Medulla oblongata (tissue), 1 donor: ENCODE measurements at regions not wholly inside any gene's neighbourhood (a gene's known extent, or its start where the extent isn't known, plus 50 kb on each side); places are given as distances from the start of the nearest gene placed in this dataset.

Experiments used
- DNase-seq: peaks from one replicate; pipeline ENCODE4 v3.0.0-alpha.2; 2015; ENCODE audit errors: extremely low spot score

- no peak for DNase-seq
Observed at GRCh38 chr5:175109058-175109755, 334.8 kb downstream of the DRD1 start.

DNA sequence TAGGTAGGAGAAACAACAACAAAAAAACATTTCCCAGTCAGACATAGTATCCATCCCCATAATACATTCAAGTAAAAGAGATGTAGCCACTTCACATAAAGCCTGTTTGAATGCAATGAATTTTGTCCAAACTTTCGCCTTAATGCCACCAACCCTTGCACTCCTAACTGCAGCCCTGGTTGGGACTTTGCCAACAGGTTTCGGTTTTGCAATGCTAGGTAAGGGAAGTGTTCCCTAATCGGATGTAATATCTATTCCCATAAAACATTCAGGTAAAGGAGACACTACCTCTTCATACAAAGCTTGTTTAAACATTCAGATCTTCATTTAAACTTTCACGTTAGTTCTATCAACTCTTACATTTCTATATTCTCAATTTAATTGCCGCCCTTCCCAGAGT lies 336.1 kb downstream of the DRD1 start:
- DNase-seq: no peak

DNA sequence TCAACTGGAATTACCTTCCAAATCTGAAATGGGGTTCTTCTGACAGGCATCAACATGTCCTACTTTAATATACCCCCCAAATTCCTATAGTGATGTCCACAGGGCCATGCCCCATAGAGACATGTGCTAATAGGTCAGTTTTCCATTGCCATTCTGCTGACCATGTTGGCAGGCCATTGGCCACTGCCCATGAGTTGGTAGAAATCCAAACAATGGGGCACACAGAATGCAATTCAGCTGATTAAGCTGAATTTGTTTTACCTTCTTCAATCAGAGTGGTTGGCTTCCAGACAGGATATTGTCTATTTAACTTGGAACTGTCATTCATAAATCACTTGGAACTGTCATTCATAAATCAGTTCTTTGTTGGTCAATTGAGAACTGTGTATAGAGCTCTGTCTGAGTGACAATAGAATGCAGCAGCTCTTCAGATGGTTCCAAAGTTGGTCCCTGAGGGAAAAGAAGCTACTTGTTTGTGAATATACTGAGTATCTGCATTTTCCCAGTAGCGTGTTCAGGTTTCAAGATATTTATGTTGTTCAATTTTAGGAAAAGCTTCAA lies 336.9 kb downstream of the DRD1 start:
- no peak for DNase-seq

- no peak for DNase-seq
Observed at GRCh38 chr5:175104677-175105076, 339.3 kb downstream of the DRD1 start.

DNA sequence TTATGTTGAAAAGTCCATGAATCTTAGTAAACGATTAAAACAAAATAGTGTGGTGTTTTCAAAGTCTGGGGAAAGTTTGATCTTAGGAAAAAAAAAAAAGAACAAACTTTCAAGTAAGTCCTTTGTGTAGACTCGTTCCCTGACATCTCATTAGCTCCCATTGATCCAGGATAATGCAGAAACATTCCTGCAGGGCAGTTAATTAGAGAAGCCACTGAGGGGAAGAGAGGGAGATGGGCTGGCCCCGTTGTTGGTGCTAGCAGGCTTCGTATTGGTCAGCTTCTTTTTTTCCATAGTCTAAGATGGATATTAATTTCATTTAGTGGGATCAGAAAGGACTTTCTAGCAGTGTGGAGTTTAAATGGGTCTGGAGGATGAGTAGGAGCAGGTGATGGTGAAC lies 340.2 kb downstream of the DRD1 start:
- no peak for DNase-seq

DNA sequence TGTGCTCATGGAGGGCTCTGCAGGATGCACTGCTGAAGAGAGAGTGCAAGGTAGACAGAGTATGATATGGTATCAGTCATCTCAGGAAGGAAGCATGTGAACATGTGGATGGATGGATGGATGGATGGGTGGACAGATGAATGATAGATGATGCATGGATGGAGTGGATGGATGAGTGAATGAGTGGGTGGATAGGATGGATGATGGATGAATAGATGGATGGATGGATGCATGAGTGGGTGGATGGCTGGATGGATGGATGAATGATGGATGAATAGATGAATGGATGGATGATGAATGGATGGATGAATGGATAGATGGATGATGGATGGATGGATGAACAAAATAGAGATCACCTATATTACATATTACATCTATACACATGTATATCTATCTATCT lies 341.3 kb downstream of the DRD1 start:
- no peak for DNase-seq

DNA sequence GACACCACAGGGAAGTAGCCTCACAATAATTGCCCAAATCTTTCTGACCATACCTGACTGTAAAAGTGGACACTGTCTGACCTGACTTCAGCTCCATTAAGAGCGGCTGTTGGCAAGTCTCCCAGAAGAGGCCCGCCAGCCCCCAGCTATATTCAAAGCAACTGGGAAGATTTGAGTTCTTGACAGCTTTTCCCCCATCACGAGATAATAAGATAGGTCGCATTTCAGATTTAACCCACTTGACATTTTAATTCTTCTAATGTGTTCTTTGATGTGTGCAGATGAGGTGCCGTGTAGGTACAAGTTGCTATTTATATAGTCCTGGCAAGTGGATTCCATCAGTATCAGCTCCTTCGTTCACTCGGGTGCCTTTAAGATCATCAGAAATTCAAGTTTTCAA lies 345.7 kb downstream of the DRD1 start:
- DNase-seq: no peak

- no peak for DNase-seq
Observed at GRCh38 chr5:175096469-175097165, 347.4 kb downstream of the DRD1 start.

- DNase-seq: no peak
Observed at GRCh38 chr5:175094461-175094860, 349.5 kb downstream of the DRD1 start.

DNA sequence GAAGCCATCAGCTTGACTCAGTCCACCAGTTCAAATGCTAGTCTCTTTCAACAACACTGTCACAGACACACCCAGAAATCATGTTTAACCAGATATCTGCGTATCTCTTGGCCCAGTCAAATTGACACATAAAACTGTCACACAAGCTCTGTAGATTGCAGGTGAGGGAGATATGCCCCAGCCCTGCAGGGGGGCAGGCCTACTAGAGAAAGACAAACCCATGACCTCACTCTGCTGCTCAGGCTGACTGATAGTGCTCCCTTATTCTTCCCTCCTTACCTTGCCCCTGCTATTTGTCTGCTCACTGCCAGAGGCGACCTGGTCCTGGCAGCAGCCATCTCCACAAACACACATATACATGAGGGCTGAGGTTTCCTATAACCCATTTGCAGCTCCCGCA lies 351.3 kb downstream of the DRD1 start:
- DNase-seq: no peak

GRCh38 chr5:175088963-175089362 lies 355.0 kb downstream of the DRD1 start:
- no peak for DNase-seq

DNA sequence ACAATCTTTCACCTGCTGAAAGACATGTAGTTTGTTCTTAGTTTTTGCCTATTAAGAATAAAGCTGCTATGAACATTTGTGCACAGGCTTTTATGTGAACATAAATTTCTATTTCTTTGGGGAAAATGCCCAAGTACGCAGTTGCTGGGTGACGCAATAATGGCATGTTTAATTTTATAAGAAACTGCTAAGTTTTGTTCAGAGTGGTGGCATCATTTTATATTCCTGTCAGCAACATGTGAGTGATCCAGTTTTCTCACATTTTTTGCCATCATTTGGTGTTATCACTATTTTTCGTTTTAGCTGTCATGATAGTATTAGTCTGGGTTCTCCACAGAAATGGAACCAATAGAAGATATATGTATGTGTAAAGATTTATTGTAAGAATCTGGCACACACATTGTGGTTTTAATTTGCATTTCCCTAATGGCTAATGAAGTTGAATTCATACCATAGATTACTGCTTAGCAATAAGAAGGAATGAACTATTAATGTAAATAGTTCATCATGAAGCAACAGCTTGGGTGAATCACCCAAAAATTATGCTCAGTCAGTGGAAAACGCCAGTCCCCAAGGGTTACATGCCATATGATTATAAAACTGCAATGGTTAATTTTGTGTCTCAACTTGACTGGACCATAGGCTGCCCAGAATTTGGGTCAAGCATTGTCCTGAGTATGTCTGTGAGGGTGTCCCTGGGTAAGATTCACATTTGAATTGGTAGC lies 358.6 kb downstream of the MSX2 start:
- DNase-seq: no peak

DNA sequence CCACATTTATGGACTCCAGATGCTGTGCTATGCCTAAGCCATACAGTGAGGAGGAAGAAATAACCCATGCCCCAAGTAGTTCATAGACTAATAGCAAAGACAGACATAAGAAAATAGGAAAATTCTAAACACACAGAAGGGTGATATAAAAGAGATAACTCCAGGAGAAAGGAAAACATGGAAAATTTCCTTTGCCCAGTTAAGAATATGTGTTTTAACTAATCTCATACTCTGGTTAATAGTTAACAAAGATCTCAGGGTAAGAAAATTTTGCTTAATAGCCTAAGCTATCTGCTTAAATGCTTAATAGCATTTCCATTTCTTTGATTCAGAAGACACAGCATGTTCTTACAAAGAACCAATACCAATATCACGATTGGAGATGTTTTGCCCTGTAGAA lies 358.0 kb downstream of the MSX2 start:
- no peak for DNase-seq

DNA sequence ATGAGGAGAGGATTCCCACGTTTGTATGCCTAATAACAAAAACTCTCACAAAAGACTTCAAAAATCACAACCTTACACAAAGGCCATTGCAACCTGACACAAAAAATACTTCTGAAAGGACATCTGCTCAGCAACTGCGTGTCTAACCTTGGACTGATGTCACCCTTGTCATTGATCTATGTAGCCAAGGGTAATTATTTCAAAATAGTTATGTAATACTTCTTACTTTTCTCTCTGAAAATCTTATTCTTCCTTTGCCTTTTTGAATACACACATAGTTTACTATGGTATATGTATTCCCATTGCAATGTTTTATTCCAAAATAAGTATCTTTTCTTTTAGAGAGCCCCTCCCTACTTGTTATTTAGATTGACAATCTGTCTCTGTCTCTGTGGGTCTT lies 355.3 kb downstream of the MSX2 start:
- DNase-seq: no peak

DNA sequence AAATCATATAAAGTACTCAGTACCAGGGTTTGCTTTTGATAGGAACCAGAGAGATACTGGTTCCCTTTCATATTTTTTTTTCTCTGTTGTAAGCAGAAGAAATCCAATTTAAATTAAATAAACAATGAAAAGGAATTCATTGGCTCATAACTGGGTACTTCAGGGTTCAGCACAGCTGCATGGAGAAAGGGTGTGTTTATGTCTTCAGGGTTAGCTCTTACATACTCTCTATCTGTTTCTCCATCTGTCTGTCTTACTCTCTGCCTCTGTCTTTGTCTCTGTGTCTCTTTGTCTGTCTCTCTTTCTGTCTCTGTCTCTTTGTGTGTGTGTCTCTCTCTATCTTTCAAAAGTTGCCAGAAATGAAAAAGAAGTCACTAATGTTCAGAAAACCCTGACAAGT lies 345.9 kb downstream of the MSX2 start:
- no peak for DNase-seq

- no peak for DNase-seq
Observed at GRCh38 chr5:175060257-175060656, 335.9 kb downstream of the MSX2 start.

DNA sequence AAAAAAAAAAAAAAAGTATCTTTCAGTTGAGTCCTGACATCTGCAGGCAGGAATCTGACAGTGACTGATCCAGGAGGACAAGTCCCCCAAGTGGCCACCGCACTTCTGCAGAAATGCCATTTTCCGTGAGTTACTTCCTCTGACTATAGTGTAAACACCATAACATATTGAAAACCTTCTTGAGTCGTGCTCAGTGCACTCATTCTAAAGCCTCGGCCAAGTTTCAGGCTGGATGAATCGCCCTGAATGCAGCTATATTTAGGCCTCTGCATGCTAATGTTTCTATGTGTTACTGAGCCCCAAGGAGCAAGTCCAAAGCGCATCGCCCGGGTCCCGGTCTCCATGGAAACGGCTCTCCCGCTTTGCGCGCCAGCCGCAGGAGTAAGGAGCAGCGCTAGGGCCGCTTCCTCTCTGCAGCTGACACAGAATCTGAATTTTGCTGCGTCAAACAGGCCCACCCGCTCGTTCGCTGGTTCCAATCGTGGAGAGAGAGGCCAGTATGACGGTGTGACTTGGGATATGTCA lies 335.4 kb downstream of the MSX2 start:
- DNase-seq: peak; percentile 68

- no peak for DNase-seq
Observed at GRCh38 chr5:175056831-175057230, 332.4 kb downstream of the MSX2 start.

DNA sequence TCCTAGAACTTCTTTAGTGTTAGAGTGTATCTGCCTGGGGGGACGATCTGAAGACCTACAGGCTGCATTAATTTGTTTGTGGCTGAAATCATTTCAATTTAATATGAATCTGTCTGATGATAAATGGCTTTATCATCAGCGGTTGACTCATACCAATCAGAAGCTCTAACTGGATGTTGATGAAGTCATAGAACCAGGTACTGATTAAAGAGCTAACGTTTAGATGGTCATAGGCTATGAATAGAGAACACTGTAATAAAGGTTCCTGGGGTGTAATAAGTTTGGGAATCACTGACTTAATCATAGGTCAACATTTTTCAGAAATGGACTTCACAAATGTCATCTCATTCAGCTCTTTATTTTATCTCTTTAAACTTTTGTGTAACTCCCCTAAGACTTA lies 329.9 kb downstream of the MSX2 start:
- no peak for DNase-seq

GRCh38 chr5:175052351-175052750 lies 328.0 kb downstream of the MSX2 start:
- DNase-seq: no peak

DNA sequence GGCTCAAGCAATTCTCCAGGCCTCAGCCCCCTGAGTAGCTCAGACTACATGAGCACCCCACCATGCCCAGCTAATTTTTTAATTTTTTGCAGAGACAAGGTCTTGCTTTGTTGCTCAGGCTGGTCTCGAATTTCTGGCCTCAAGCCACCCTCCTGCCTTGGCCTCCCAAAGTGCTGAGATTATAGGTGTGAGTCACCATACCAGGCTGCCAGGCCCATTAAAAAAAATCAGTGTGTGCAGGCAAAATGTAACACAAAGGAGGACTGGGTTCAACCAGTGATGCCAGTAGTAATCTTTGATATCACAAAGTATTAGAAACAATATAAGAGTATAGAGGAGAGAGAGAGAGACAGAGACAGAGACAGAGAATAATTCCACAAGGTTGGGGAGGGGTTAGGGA lies 322.7 kb downstream of the MSX2 start:
- no peak for DNase-seq

- DNase-seq: no peak
Observed at GRCh38 chr5:175045820-175046219, 321.4 kb downstream of the MSX2 start.
